ENCODE measurements at regions not wholly inside any gene's neighbourhood (a gene's known extent, or its start where the extent isn't known, plus 50 kb on each side); places are given as distances from the start of the nearest gene placed in this dataset.

- Histone ChIP-seq H3K27ac (no peak overlapping the region), H3K9me3 (ENCODE audit: low read depth, low read length) (no peaks in the 10 kb centered on the region), H3K9ac (ENCODE audit: insufficient read length) (no peak overlapping the region), H3K4me3 (no peak overlapping the region), H3K36me3 (ENCODE audit: insufficient read depth, low read length) (no peaks in the 10 kb centered on the region)
- TF ChIP-seq EZH2 (IDR thresholded peaks at IDR 0.05) (no peak), FOXP2 (optimal IDR thresholded peaks at IDR 0.05; ENCODE audit: control extremely low read depth, extremely low read length, insufficient read depth) (no peak), POLR2AphosphoS5 (IDR thresholded peaks at IDR 0.05; ENCODE audit: borderline replicate concordance, low read depth, low read length) (no peak)
- DNase-seq (ENCODE audit: low read depth, low spot score), result no peak
Observed at GRCh38 chr1:4600615-4601460, 53.6 kb upstream of the AJAP1 start.

- DNase-seq (ENCODE audit: low read depth, low spot score), result no peak
- no peaks in the 10 kb centered on the region for H3K9me3 ChIP-seq (ENCODE audit: low read depth, low read length)
- TF ChIP-seq EZH2 (IDR thresholded peaks at IDR 0.05), result no peak
- no peak overlapping the region for H3K27ac ChIP-seq
- H3K4me3 ChIP-seq, result no peak overlapping the region
- H3K9ac ChIP-seq (ENCODE audit: insufficient read length), result no peak overlapping the region
- H3K36me3 ChIP-seq (ENCODE audit: insufficient read depth, low read length), result no peaks in the 10 kb centered on the region
Observed at GRCh38 chr1:4601941-4602340, 52.5 kb upstream of the AJAP1 start.

GRCh38 chr1:4602462-4603294 lies 51.7 kb upstream of the AJAP1 start:
- H3K9me3 ChIP-seq (ENCODE audit: low read depth, low read length), result no peaks in the 10 kb centered on the region
- no peak overlapping the region for H3K27ac ChIP-seq
- H3K9ac ChIP-seq (ENCODE audit: insufficient read length), result no peak overlapping the region
- H3K36me3 ChIP-seq (ENCODE audit: insufficient read depth, low read length), result no peaks in the 10 kb centered on the region
- TF ChIP-seq EZH2 (IDR thresholded peaks at IDR 0.05), result no peak
- no peak for TF ChIP-seq POLR2AphosphoS5 (IDR thresholded peaks at IDR 0.05; ENCODE audit: borderline replicate concordance, low read depth, low read length)
- TF ChIP-seq FOXP2 (optimal IDR thresholded peaks at IDR 0.05; ENCODE audit: control extremely low read depth, extremely low read length, insufficient read depth), result no peak
- H3K4me3 ChIP-seq, result no peak overlapping the region
- DNase-seq (ENCODE audit: low read depth, low spot score), result no peak

DNA sequence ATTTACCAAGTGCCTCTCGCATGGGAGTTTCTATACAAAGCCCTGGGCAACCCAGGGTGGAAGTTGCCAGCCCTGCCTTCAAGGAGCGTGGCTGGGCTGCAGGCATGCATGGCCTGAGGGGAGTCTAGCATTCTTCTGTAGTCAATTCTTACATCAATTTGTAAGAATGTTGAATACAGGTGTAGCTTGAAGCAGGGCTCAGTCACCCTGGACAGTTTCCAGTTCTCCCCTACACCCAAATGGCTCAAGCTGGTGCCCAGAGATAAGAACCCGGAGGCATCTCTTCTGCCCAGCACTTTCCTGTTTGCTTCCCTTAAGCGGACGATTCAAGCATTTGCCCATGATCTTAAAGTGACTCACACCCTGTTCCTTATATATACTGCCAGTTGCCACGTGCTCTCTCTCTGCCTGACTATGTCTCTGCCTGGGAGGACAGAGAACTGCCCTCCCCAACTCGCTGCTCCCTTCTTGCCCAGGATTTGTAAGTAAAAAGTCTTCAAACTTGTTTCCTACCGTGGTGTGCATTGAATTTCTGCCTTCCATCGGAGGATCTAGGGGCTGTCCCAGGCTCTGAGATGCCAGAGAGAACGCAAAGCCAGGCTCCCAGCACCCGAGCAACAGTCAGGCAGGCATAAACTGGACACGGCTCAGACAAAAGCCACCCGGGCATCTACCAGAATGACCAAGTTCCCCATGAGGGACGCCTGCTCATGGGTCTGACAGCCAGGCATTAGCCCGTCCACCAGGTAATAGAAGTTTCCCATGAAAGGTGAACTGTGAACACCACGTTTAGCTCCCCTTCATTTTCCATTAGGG lies 50.9 kb upstream of the AJAP1 start:
- H3K36me3 ChIP-seq (ENCODE audit: insufficient read depth, low read length), result no peaks in the 10 kb centered on the region
- H3K27ac ChIP-seq, result no peak overlapping the region
- no peak for DNase-seq (ENCODE audit: low read depth, low spot score)
- no peak overlapping the region for H3K9ac ChIP-seq (ENCODE audit: insufficient read length)
- no peak overlapping the region for H3K4me3 ChIP-seq
- no peak for TF ChIP-seq FOXP2 (optimal IDR thresholded peaks at IDR 0.05; ENCODE audit: control extremely low read depth, extremely low read length, insufficient read depth)
- TF ChIP-seq EZH2 (IDR thresholded peaks at IDR 0.05), result no peak
- TF ChIP-seq POLR2AphosphoS5 (IDR thresholded peaks at IDR 0.05; ENCODE audit: borderline replicate concordance, low read depth, low read length), result no peak
- no peaks in the 10 kb centered on the region for H3K9me3 ChIP-seq (ENCODE audit: low read depth, low read length)
